HK-2 (cell line): ENCODE measurements at regions not wholly inside any gene's neighbourhood (a gene's known extent, or its start where the extent isn't known, plus 50 kb on each side); places are given as distances from the start of the nearest gene placed in this dataset.

ENCODE experiments used
- DNase-seq: peaks from one replicate; pipeline ENCODE4 v3.0.0-alpha.2; 2018; ENCODE audit not compliant: unreplicated experiment

DNA sequence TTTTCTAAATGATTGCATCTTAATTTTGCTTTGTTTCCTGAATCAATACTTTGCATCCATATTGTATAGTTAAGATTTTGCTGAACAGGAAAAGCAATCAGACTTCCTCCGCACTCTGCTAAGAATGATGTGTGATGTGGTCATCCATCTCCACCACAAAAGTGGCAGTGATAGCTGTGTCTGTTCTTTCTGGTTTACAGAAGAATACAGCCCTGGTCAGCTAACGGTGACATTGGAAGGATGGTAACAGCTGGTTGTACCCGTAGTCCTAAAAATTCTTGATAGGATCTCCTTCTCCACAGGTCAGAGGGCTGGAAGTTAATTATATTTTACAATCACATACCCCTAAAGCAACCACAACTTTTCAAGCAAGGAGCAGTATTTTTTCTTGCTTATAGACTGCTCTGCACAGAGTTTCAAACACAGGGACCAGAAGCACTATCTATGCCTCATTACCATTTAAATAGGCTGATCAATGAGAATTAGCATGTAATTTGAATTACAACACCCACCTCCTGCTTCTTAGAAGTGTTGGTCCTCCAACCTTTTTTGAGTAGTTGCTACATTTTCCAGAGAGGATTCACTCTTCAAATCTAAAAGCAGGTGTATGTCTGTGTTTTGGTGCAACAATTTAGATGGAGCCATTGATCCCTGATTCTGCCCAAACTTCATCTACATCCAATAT, 1191.9 kb upstream of the NUDT12 start:
- no peak for DNase-seq

GRCh38 chr5:104751969-104752368, 1189.4 kb upstream of the NUDT12 start:
- DNase-seq: no peak

- no peak for DNase-seq
Observed at GRCh38 chr5:104739905-104740304, 1177.3 kb upstream of the NUDT12 start.

DNA sequence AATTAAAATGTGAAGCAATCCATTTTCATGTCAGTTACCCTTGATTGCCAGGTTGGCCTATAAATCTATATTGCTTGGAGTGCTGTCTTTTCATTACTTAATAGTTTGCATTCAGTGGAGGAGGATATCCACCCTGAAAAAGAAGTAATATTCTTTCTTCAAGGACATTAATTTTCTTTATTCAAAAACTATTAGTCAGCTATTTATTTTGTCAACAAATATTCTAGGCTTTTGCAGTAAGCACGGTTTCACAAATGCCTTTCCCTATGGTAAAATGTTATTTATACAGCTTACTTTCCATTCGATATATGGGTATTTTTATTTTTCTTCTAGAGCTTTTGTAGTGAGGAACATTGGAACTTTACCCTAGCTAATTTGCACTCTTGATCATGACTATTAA, 1176.9 kb upstream of the NUDT12 start:
- DNase-seq: no peak

- DNase-seq: no peak
Observed at GRCh38 chr5:104736073-104736472, 1173.5 kb upstream of the NUDT12 start.

DNA sequence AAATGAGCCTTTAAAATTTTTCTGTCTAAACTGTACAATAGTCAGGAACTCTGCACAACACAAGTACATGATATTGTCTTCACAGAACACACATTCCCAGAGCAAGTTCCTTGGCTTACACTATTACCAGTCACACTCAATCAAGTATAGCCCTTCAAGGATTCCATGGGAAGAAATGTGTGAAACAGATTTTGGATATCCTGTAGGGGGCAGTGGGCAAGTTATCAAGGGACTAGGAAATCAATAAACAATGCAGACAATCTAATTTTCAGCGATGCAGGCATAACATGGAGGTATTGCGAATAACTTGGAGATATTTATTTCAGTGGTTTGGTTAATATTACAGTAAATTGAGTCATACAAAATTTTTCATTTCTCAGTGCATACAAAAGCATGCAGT, 1171.5 kb upstream of the NUDT12 start:
- no peak for DNase-seq

GRCh38 chr5:104733063-104733669, 1170.6 kb upstream of the NUDT12 start:
- DNase-seq: no peak

- DNase-seq: no peak
Observed at GRCh38 chr5:104731331-104731730, 1168.7 kb upstream of the NUDT12 start.

GRCh38 chr5:104708027-104708426, 1145.4 kb upstream of the NUDT12 start:
- DNase-seq: no peak

GRCh38 chr5:104706600-104706999, 1144.0 kb upstream of the NUDT12 start:
- no peak for DNase-seq

DNA sequence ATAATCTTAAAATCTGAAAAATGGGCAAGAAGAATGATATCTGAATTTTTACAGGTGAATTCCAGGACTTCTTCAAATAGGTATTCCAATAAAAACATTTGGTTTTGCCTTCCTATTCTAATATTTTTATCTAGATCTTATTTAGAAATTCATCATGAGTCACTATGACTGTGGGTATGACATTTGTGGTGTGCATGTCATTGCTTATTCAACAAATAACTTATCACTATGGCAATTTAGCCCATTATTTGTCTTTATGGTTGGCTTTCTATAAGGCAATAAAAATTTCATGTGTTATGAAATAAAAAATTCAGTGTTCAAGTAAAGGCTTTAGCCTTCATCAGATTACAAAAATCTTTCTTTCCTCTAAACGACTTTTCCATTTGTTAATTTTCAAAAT, 1139.6 kb upstream of the NUDT12 start:
- no peak for DNase-seq

- no peak for DNase-seq
Observed at GRCh38 chr5:104699438-104699837, 1136.8 kb upstream of the NUDT12 start.

DNA sequence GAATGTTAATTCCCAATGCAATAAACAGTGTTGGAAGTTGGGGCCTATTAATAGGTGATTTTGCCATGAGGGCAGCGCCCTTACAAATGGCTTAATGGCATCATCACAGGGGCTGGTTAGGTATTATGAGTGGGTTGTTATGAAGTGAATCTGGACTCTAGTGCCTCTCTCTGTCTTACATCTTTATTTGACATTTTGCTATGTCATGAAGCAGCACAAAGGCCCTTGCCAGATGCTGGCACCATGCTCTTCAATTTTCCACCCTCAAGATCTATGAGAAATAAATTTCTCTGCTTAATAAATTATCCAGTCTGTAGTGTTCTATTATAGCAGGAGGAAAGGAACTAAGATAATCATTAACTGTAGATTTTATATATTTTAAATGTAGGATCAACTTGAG, 1098.7 kb upstream of the NUDT12 start:
- DNase-seq: no peak

DNA sequence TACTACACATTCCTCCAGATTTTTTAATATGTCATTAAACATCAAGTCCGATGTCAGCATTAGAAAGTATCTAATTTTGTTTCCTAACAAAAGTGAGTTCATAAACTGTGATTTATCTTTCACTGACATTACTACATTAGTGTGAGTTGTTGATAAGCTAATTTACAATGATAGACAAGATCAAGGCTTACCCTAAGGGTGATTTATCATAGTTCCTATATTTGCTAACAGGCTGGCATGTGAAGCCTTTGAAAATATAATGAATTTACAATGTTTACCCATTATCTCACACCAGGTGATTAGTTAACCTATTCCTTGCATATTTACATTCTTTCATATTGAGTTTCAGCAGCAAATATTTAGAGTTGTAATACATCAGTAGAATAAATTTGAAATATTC, 1096.9 kb upstream of the NUDT12 start:
- DNase-seq: no peak

GRCh38 chr5:104652271-104652861, 1089.8 kb upstream of the NUDT12 start:
- no peak for DNase-seq

DNA sequence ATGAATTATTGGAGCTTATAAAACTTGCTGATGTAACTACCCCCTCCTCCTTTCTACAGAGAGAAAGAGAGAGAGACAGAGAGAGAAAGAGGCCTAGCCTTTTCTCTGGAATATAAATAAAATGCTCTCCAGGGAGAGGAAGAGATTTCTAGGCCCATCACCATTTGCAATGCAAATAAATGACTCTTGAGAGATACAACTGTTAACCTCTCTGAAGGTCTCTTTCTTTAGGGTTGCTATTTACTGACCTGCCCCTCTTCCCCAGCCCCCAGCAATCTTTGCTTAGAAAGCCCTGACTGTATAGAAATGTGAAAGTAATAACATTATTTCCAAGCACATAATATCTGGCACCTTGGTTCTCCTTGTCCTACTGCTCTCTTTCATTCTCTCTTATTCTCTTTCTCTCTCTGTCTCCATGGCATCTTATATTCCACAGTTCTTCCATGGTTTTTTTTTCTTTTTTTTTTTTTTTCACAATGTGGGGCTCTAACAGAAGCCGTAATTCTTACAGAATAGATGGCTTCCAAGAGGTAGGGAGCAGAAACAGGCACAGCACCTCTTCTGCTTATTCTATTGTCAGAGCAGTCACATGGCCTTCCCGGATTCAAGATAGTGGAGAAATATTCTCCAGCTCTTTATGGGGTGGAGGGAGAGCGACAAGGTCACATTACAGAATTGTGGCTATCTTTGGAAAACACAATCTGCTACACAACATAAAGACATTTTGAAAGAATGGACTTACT, 1087.9 kb upstream of the NUDT12 start:
- no peak for DNase-seq

- no peak for DNase-seq
Observed at GRCh38 chr5:104646416-104646815, 1083.8 kb upstream of the NUDT12 start.

- no peak for DNase-seq
Observed at GRCh38 chr5:104643320-104643719, 1080.7 kb upstream of the NUDT12 start.

DNA sequence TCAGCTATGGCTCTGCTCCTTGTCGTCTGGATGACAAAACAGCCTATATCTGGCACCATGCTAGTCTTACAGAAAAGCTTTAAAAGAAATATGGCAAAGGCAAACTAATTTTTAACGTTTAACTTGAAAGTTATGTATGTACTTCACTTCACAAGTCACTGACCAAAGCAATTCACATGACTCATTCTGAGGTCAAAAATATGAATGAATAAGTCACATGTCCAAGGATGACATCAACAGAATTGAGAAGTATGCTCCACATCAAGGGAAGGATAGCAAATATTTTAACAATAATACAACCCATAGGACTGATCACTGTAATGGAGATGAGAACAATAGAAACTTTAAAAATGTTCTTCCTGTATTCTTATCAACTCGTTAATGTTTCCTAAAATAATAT, 1072.6 kb upstream of the NUDT12 start:
- DNase-seq: no peak

GRCh38 chr5:104628911-104629310, 1066.3 kb upstream of the NUDT12 start:
- DNase-seq: no peak

GRCh38 chr5:104626122-104626521, 1063.5 kb upstream of the NUDT12 start:
- no peak for DNase-seq

GRCh38 chr5:104612005-104612404, 1049.4 kb upstream of the NUDT12 start:
- no peak for DNase-seq
